ENCODE measurements at regions not wholly inside any gene's neighbourhood (a gene's known extent, or its start where the extent isn't known, plus 50 kb on each side); places are given as distances from the start of the nearest gene placed in this dataset.

GRCh38 chr15:70252951-70253320 lies 155.2 kb upstream of the TLE3 start:
- peaks cover 39% of the 10 kb centered on the region for H3K27me3 ChIP-seq (ENCODE audit: control insufficient read depth, insufficient read depth, low read length)
- H3K4me3 ChIP-seq (ENCODE audit: low read depth, low read length): no peak overlapping the region
- DNase-seq (ENCODE audit: low read depth): no peak
- TF ChIP-seq, protein P1, sequence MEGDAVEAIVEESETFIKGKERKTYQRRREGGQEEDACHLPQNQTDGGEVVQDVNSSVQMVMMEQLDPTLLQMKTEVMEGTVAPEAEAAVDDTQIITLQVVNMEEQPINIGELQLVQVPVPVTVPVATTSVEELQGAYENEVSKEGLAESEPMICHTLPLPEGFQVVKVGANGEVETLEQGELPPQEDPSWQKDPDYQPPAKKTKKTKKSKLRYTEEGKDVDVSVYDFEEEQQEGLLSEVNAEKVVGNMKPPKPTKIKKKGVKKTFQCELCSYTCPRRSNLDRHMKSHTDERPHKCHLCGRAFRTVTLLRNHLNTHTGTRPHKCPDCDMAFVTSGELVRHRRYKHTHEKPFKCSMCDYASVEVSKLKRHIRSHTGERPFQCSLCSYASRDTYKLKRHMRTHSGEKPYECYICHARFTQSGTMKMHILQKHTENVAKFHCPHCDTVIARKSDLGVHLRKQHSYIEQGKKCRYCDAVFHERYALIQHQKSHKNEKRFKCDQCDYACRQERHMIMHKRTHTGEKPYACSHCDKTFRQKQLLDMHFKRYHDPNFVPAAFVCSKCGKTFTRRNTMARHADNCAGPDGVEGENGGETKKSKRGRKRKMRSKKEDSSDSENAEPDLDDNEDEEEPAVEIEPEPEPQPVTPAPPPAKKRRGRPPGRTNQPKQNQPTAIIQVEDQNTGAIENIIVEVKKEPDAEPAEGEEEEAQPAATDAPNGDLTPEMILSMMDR (IDR thresholded peaks at IDR 0.05; ENCODE audit: insufficient read depth, low read length, poor library complexity, severe bottlenecking): no peak
- no peaks in the 10 kb centered on the region for H3K36me3 ChIP-seq (ENCODE audit: control insufficient read depth, insufficient read depth, low read length)

DNA sequence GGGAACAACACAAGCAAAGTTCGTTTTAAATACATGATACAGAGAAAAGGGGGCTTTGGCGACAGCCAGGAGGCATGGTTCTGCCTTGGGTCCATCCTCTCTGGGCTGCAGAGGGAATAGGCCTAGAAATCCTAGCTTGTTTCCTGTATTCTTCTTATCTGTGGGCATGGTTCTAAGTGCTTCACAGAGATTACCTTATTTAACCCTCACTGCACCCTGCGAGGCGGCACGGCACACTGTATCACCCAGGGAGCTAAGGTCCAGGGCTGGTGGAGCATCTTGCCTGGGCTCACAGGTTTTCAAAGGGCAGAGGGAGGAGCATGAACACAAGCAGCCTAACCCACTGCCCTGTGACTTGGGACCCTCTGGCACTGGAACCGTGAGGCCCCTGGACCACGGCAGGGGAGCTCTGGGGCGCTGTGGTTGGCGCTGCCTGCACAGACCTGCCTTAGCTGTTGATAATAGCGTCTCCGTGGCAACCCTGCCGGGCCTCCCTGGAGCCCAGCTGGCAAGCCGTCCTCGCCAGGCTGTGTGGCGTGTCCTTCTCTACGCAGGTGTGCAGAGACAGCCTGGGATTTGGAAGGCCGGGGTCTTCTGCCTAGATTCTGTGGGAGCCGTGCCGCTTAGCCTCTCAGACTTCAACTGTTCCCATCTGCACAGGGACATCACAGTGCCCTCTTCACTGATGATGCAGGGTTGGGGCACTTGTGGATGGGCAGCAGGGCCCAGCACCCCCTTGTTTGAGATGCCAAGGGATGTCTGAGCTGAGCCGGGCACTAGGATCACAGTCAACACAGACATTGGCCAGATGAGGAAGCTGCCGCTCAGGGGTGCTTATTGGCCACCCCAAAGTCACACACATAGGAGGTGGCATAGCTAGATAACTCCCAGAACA lies 154.6 kb upstream of the TLE3 start:
- TF ChIP-seq, protein P1 (IDR thresholded peaks at IDR 0.05; ENCODE audit: insufficient read depth, low read length, poor library complexity, severe bottlenecking): no peak
- peaks cover 37% of the 10 kb centered on the region for H3K27me3 ChIP-seq (ENCODE audit: control insufficient read depth, insufficient read depth, low read length)
- no peak for DNase-seq (ENCODE audit: low read depth)

GRCh38 chr15:70251246-70251990 lies 153.7 kb upstream of the TLE3 start:
- TF ChIP-seq, protein P1 (IDR thresholded peaks at IDR 0.05; ENCODE audit: insufficient read depth, low read length, poor library complexity, severe bottlenecking): no peak
- H3K4me3 ChIP-seq (ENCODE audit: low read depth, low read length): no peak overlapping the region
- peaks cover 37% of the 10 kb centered on the region for H3K27me3 ChIP-seq (ENCODE audit: control insufficient read depth, insufficient read depth, low read length)
- no peaks in the 10 kb centered on the region for H3K36me3 ChIP-seq (ENCODE audit: control insufficient read depth, insufficient read depth, low read length)
- DNase-seq (ENCODE audit: low read depth): no peak

More for the DNA sequence above, 154.6 kb upstream of the TLE3 start:
- no peaks in the 10 kb centered on the region for H3K36me3 ChIP-seq (ENCODE audit: control insufficient read depth, insufficient read depth, low read length)
- H3K4me3 ChIP-seq (ENCODE audit: low read depth, low read length): no peak overlapping the region

DNA sequence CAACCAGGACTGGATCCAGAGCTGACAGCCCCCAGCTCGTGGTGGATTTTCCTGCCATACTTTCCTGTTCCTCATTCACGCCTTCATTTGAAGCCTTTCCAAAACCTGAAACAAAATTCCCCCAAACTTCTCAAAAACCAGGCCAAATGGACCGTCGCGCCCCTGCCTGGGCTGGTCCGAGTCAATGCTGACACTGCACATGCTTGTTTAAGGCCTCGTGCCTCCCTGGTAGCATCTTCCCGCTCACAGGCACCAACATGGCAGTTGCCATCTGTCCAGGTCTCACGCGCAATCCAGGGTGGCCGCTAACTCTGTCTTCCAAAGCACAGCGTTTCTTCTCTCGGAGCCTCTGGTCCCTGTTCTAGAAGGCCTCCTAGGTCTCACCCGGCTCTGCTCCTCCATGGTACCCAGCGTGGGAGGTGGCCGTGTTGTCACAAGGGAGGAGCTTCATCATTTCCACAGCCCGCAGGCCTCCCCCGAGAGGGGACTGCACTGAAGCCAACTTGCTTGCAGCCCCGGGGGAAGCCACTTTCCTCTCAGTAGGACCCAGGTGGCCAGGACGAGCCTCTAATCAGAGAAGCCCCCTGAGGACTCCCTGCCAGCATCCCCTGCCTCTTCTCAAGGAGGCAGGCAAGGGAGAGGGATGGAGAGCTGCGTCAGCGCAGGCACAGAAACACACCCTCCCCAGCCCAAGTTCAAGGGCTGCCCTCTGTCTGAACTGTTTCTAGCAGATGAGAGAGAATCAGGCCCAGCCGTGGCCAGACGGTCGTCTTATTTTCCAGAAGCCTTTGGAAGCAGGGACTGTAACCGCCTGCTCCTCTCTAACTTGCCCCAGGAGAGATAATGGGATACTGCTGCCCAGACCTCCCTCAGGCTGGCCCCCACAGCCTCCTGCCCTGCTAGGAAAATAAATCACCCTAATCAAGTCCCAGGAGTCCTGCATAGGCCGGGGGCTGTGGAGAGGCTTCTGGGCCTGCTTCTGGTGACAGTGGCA lies 152.8 kb upstream of the TLE3 start:
- Histone ChIP-seq H3K4me3 (ENCODE audit: low read depth, low read length) (no peak overlapping the region), H3K36me3 (ENCODE audit: control insufficient read depth, insufficient read depth, low read length) (no peaks in the 10 kb centered on the region), H3K27me3 (ENCODE audit: control insufficient read depth, insufficient read depth, low read length) (peaks cover 33% of the 10 kb centered on the region)
- no peak for DNase-seq (ENCODE audit: low read depth)
- TF ChIP-seq, protein P1 (IDR thresholded peaks at IDR 0.05; ENCODE audit: insufficient read depth, low read length, poor library complexity, severe bottlenecking): no peak

GRCh38 chr15:70249616-70250015 lies 151.9 kb upstream of the TLE3 start:
- TF ChIP-seq, protein P1 (IDR thresholded peaks at IDR 0.05; ENCODE audit: insufficient read depth, low read length, poor library complexity, severe bottlenecking): no peak
- Histone ChIP-seq H3K36me3 (ENCODE audit: control insufficient read depth, insufficient read depth, low read length) (no peaks in the 10 kb centered on the region), H3K27me3 (ENCODE audit: control insufficient read depth, insufficient read depth, low read length) (peaks cover 28% of the 10 kb centered on the region), H3K4me3 (ENCODE audit: low read depth, low read length) (no peak overlapping the region)
- DNase-seq (ENCODE audit: low read depth): no peak
